Suppressor macrophage treated with lipopolysaccharide for 1 hour (primary cell): ENCODE measurements at regions not wholly inside any gene's neighbourhood (a gene's known extent, or its start where the extent isn't known, plus 50 kb on each side); places are given as distances from the start of the nearest gene placed in this dataset.

Experiments used
- DNase-seq, 3 donors: peaks; one replicate each; pipeline ENCODE4 v3.0.0-alpha.2; 2020 to 2022

- DNase-seq = no peak
Observed at GRCh38 chr7:148950806-148951205, 66.7 kb upstream of the EZH2 start.

- no peak for DNase-seq
Observed at GRCh38 chr7:148944935-148945934, 61.1 kb upstream of the EZH2 start.

- peak; percentile 70 to 80 (median 79) for DNase-seq
Observed at GRCh38 chr7:148941598-148942275, 57.6 kb upstream of the EZH2 start.

- DNase-seq = peak; percentile 93 to 95 (median 93)
Observed at GRCh38 chr7:148940702-148941597, 56.9 kb upstream of the EZH2 start.

GRCh38 chr7:148939128-148939755 is 55.2 kb upstream of the EZH2 start:
- DNase-seq = peak in 2 of 3 donors; percentile 32 to 55

GRCh38 chr7:148935451-148935850 is 51.4 kb upstream of the EZH2 start:
- no peak for DNase-seq
